HCT116 (cell line): ENCODE measurements at regions not wholly inside any gene's neighbourhood (a gene's known extent, or its start where the extent isn't known, plus 50 kb on each side); places are given as distances from the start of the nearest gene placed in this dataset.

Experiments used
- POLR2A ChIP-seq: IDR thresholded peaks from 2 replicates; pipeline ENCODE4 v1.7.0; 2011; ENCODE audit warnings: borderline replicate concordance; ENCODE audit not compliant: insufficient read depth, insufficient read length; ENCODE audit errors: extremely low read depth
- ZBTB33 ChIP-seq: IDR thresholded peaks from 2 replicates; pipeline ENCODE4 v1.6.1; 2011; ENCODE audit warnings: mild to moderate bottlenecking, low read length, moderate library complexity; ENCODE audit not compliant: insufficient replicate concordance; ENCODE audit errors: extremely low read depth

GRCh38 chr5:39660020-39660419 lies 235.2 kb upstream of the DAB2 start:
- TF ChIP-seq ZBTB33 (no peak), POLR2A (no peak)
